GM23248 (cell line): ENCODE measurements at regions not wholly inside any gene's neighbourhood (a gene's known extent, or its start where the extent isn't known, plus 50 kb on each side); places are given as distances from the start of the nearest gene placed in this dataset.

Experiments
- EZH2 ChIP-seq: fragments of 200-600 bp; sonication (generic); IDR thresholded peaks from 2 replicates; pipeline ENCODE4 v1.6.1; 2018; ENCODE audit warnings: antibody characterized with exemption, mild to moderate bottlenecking; ENCODE audit not compliant: insufficient read depth, poor library complexity, severe bottlenecking
- EZH2phosphoT487 ChIP-seq: fragments of 200-600 bp; sonication (generic); IDR thresholded peaks from 2 replicates; pipeline ENCODE4 v1.6.1; 2018; ENCODE audit warnings: antibody characterized with exemption, moderate library complexity, mild to moderate bottlenecking, low read depth; ENCODE audit not compliant: insufficient read depth

DNA sequence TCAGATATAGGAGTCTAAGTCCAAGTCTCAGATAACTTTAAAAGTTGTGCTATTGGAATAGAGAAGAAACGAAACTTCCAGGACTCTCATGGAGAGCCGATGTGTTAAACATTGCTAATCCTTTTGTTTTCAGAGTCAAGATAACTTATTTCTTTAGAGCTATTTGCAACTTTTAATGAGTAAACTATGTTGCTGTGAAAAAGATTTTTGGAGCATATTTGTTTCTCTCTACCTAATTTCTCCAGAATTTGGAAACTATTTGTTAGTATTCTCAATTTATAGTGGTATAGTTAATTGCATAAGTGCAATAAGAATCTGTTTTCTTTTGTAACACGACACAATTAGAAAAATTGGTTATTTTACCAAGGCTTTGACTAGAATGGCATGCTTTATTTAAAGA is 588.9 kb downstream of the NTRK3 start:
- TF ChIP-seq EZH2 (no peak), EZH2phosphoT487 (no peak)
